HUDEP-2 (cell line): ENCODE measurements at regions not wholly inside any gene's neighbourhood (a gene's known extent, or its start where the extent isn't known, plus 50 kb on each side); places are given as distances from the start of the nearest gene placed in this dataset.

Experiments used
- DNase-seq, 76 experiments: peaks; one replicate each; lab custom pipeline; 2025; ENCODE audit not compliant: unreplicated experiment in 76 of 76; lab: John Stamatoyannopoulos, UW

- DNase-seq: peak in 1 of 76 experiments; percentile 25
Observed at GRCh38 chr3:113051787-113052186, 61.0 kb downstream of the GTPBP8 start.

- no peak for DNase-seq
Observed at GRCh38 chr3:113053169-113053568, 62.4 kb downstream of the GTPBP8 start.

- DNase-seq: no peak
Observed at GRCh38 chr3:113054552-113054951, 63.8 kb downstream of the GTPBP8 start.

GRCh38 chr3:113055201-113055600 lies 64.4 kb downstream of the GTPBP8 start:
- DNase-seq: no peak

- no peak for DNase-seq
Observed at GRCh38 chr3:113055961-113056360, 65.2 kb downstream of the GTPBP8 start.

- no peak for DNase-seq
Observed at GRCh38 chr3:113057117-113057516, 66.3 kb downstream of the GTPBP8 start.

- no peak for DNase-seq
Observed at GRCh38 chr3:113058188-113058587, 67.4 kb downstream of the GTPBP8 start.

GRCh38 chr3:113062705-113063104 lies 71.9 kb downstream of the GTPBP8 start:
- no peak for DNase-seq

GRCh38 chr3:113063126-113063894 lies 72.5 kb downstream of the GTPBP8 start:
- no peak for DNase-seq

- no peak for DNase-seq
Observed at GRCh38 chr3:113064183-113064582, 73.4 kb downstream of the GTPBP8 start.

- DNase-seq: no peak
Observed at GRCh38 chr3:113065336-113065735, 74.6 kb downstream of the GTPBP8 start.

GRCh38 chr3:113070072-113070640 lies 79.4 kb downstream of the GTPBP8 start:
- no peak for DNase-seq

GRCh38 chr3:113070681-113071113 lies 79.9 kb downstream of the GTPBP8 start:
- DNase-seq: no peak

- no peak for DNase-seq
Observed at GRCh38 chr3:113075588-113075987, 84.8 kb downstream of the GTPBP8 start.

- no peak for DNase-seq
Observed at GRCh38 chr3:113079218-113079961, 88.6 kb downstream of the GTPBP8 start.

GRCh38 chr3:113084777-113085176 lies 94.0 kb downstream of the GTPBP8 start:
- no peak for DNase-seq

GRCh38 chr3:113086560-113087461 lies 96.0 kb downstream of the GTPBP8 start:
- DNase-seq: no peak

GRCh38 chr3:113088616-113089015 lies 97.8 kb downstream of the GTPBP8 start:
- no peak for DNase-seq

- DNase-seq: no peak
Observed at GRCh38 chr3:113091417-113091816, 100.6 kb downstream of the GTPBP8 start.

- DNase-seq: no peak
Observed at GRCh38 chr3:113092746-113093145, 102.0 kb downstream of the GTPBP8 start.
